Astrocyte (in vitro differentiated cells and primary cell): ENCODE measurements at regions not wholly inside any gene's neighbourhood (a gene's known extent, or its start where the extent isn't known, plus 50 kb on each side); places are given as distances from the start of the nearest gene placed in this dataset.

Experiments
- EZH2 ChIP-seq: IDR thresholded peaks from 2 replicates; pipeline ENCODE4 v1.6.1; 2012; ENCODE audit warnings: mild to moderate bottlenecking, low read length, inconsistent platforms; ENCODE audit not compliant: insufficient read depth
- TF ChIP-seq, protein P1 (sequence below): IDR thresholded peaks from 2 replicates; pipeline ENCODE4 v1.5.1; 2011; ENCODE audit warnings: low read depth, mild to moderate bottlenecking, inconsistent platforms, low read length, moderate library complexity; ENCODE audit not compliant: insufficient read depth

DNA sequence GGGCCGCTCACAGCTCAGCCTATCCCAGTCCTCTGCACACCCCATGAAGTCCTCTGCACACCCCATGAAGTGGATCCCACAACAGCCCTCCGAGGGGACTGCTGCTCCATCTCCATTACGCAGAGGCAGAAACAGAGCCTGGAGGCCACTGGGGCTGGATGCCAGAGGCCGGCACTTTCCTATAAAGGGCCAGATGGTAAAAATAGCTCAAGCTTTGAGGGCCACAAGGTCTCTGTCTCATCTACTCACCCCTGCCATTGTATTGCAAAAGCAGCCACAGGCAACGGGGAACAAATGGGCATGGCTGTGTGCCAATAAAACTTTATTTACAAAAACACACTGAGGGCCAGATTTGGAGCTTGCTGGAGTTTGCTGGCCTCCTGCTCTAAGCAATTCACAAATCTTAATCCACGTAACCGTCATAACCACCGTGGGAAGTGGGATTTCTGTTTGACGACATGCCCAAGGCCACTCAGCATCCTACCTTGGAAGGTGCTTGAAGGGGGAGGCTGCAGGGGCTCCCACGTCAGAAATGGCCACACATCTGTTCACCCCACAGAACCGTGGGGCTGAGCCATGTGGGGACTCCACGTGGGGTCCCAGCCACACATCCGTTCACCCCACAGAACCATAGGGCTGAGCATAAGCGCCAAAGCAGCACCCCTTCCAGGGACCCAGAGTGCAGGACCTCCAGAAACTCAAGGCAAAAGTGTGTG, 92.0 kb downstream of the NCOR2 start:
- TF ChIP-seq, protein P1, sequence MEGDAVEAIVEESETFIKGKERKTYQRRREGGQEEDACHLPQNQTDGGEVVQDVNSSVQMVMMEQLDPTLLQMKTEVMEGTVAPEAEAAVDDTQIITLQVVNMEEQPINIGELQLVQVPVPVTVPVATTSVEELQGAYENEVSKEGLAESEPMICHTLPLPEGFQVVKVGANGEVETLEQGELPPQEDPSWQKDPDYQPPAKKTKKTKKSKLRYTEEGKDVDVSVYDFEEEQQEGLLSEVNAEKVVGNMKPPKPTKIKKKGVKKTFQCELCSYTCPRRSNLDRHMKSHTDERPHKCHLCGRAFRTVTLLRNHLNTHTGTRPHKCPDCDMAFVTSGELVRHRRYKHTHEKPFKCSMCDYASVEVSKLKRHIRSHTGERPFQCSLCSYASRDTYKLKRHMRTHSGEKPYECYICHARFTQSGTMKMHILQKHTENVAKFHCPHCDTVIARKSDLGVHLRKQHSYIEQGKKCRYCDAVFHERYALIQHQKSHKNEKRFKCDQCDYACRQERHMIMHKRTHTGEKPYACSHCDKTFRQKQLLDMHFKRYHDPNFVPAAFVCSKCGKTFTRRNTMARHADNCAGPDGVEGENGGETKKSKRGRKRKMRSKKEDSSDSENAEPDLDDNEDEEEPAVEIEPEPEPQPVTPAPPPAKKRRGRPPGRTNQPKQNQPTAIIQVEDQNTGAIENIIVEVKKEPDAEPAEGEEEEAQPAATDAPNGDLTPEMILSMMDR, result no peak
- no peak for TF ChIP-seq EZH2
